SH-SY5Y (cell line): ENCODE measurements at regions not wholly inside any gene's neighbourhood (a gene's known extent, or its start where the extent isn't known, plus 50 kb on each side); places are given as distances from the start of the nearest gene placed in this dataset.

Source experiments
- GATA2 ChIP-seq: IDR thresholded peaks from 2 replicates; pipeline ENCODE4 v1.6.1; 2011; ENCODE audit warnings: mild to moderate bottlenecking, low read depth, low read length
- GATA3 ChIP-seq: IDR thresholded peaks from 2 replicates; pipeline ENCODE4 v1.6.1; 2011; ENCODE audit warnings: low read depth, mild to moderate bottlenecking, low read length, moderate library complexity

DNA sequence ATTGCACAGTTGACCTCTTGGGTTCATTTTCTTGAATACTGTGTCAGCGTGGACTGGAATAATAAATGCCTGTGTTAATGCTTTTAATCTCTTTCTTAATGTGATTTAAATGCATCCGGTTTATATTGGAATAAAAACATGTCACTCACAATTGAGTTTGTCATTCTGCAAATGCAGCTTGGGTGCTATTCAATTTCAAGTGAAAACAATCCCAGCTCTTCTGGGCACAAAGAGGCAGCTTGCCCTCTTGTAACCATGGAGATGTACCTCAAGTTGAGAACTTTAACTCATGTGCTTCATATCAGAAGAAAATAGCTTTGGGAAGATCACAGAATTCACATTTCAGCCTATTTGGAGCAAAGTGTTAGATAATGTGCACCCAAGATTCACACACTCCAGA lies 355.7 kb upstream of the GNPDA2 start:
- TF ChIP-seq GATA3 (no peak), GATA2 (no peak)
